Neuronal stem cell (in vitro differentiated cells): ENCODE measurements at regions not wholly inside any gene's neighbourhood (a gene's known extent, or its start where the extent isn't known, plus 50 kb on each side); places are given as distances from the start of the nearest gene placed in this dataset.

ENCODE experiments used
- DNase-seq: peaks from one replicate; pipeline ENCODE4 v3.0.0-alpha.2; 2013; ENCODE audit warnings: low spot score
- H2AFZ ChIP-seq: one replicate; pipeline ENCODE4 v1.6.1; 2013; ENCODE audit warnings: mild to moderate bottlenecking, low read length, inconsistent platforms
- H2AK5ac ChIP-seq: 2 replicates; pipeline ENCODE4 v1.6.1; 2013; ENCODE audit warnings: low read depth, mild to moderate bottlenecking, inconsistent platforms, low read length, moderate library complexity, mixed read lengths
- H2BK120ac ChIP-seq: 2 replicates; pipeline ENCODE4 v1.6.1; 2013; ENCODE audit warnings: low read depth, mild to moderate bottlenecking, inconsistent platforms, low read length, moderate library complexity, mixed read lengths
- H2BK12ac ChIP-seq: one replicate; pipeline ENCODE4 v1.6.1; 2013; ENCODE audit warnings: low read length, inconsistent platforms
- H2BK15ac ChIP-seq: 2 replicates; pipeline ENCODE4 v1.6.1; 2013; ENCODE audit warnings: mild to moderate bottlenecking, low read length, inconsistent platforms, mixed read lengths
- H2BK5ac ChIP-seq: one replicate; pipeline ENCODE4 v1.6.1; 2013; ENCODE audit warnings: inconsistent platforms, mild to moderate bottlenecking, low read length, moderate library complexity
- H3K14ac ChIP-seq: one replicate; pipeline ENCODE4 v1.6.1; 2013; ENCODE audit warnings: low read length, inconsistent platforms
- H3K18ac ChIP-seq: 2 replicates; pipeline ENCODE4 v1.6.1; 2013; ENCODE audit warnings: low read length, inconsistent platforms
- H3K23ac ChIP-seq: 2 replicates; pipeline ENCODE4 v1.6.1; 2013; ENCODE audit warnings: low read depth, mild to moderate bottlenecking, mixed read lengths, low read length, inconsistent platforms; ENCODE audit not compliant: poor library complexity
- H3K27ac ChIP-seq: replicated peaks from 3 replicates; pipeline ENCODE4 v1.5.1; 2013; ENCODE audit warnings: low read length, inconsistent platforms
- H3K27me3 ChIP-seq, 3 experiments: 2 replicates each; pipeline ENCODE4 v1.6.1; 2013; ENCODE audit warnings: low read length in 3 of 3, mild to moderate bottlenecking in 2 of 3, inconsistent platforms in 1 of 3, low read depth in 1 of 3, mixed read lengths in 1 of 3, moderate library complexity in 1 of 3; ENCODE audit not compliant: control insufficient read depth in 3 of 3, insufficient read depth in 3 of 3
- H3K36me3 ChIP-seq, 2 donors: replicated peaks in 1 of 2; 2 replicates each; pipeline ENCODE4 v1.6.1; 2013; ENCODE audit warnings: low read length in 2 of 2; ENCODE audit not compliant: control insufficient read depth in 2 of 2, insufficient read depth in 2 of 2
- H3K4ac ChIP-seq: 2 replicates; pipeline ENCODE4 v1.6.1; 2013; ENCODE audit warnings: inconsistent platforms, mild to moderate bottlenecking, low read length, moderate library complexity
- H3K4me1 ChIP-seq, 2 donors: 1 replicate in 1 of 2; 2 replicates in 1 of 2; pipeline ENCODE4 v1.6.1; 2013; ENCODE audit warnings: low read length in 2 of 2, low read depth in 1 of 2; ENCODE audit not compliant: control insufficient read depth in 2 of 2, insufficient read depth in 1 of 2
- H3K4me2 ChIP-seq: one replicate; pipeline ENCODE4 v1.6.1; 2013; ENCODE audit warnings: mild to moderate bottlenecking, low read length, inconsistent platforms; ENCODE audit not compliant: insufficient read depth, poor library complexity, severe bottlenecking
- H3K4me3 ChIP-seq, 2 donors: 2 replicates each; pipeline ENCODE4 v1.5.1; 2013; ENCODE audit warnings: low read length in 2 of 2, mild to moderate bottlenecking in 2 of 2, inconsistent platforms in 1 of 2, moderate library complexity in 1 of 2
- H3K79me1 ChIP-seq: one replicate; pipeline ENCODE4 v1.6.1; 2013; ENCODE audit warnings: low read depth, mild to moderate bottlenecking, inconsistent platforms, low read length, moderate library complexity
- H3K9ac ChIP-seq: one replicate; pipeline ENCODE4 v1.6.1; 2013; ENCODE audit warnings: mild to moderate bottlenecking, low read depth, low read length, inconsistent platforms; ENCODE audit not compliant: poor library complexity
- H3K9me3 ChIP-seq, 2 donors: replicated peaks in 1 of 2; 2 replicates each; pipeline versions ENCODE3 to v1.6.1; 2013; ENCODE audit warnings: low read length in 2 of 2, mild to moderate bottlenecking in 2 of 2, inconsistent platforms in 1 of 2, low read depth in 1 of 2, mixed read lengths in 1 of 2, moderate library complexity in 1 of 2; ENCODE audit not compliant: control insufficient read depth in 2 of 2, insufficient read depth in 1 of 2
- H4K8ac ChIP-seq: one replicate; pipeline ENCODE4 v1.6.1; 2013; ENCODE audit warnings: low read depth, mild to moderate bottlenecking, inconsistent platforms, low read length, moderate library complexity
- H4K91ac ChIP-seq: one replicate; pipeline ENCODE4 v1.6.1; 2013; ENCODE audit warnings: low read length, low read depth, mild to moderate bottlenecking, inconsistent platforms; ENCODE audit not compliant: poor library complexity
- WGBS, 2 donors: extraction: QIAGEN DNeasy Blood & Tissue Kit; methylation state at CpG; one replicate each; pipeline ENCODE4 v1.1.7; 2013; ENCODE audit warnings: missing lambda C conversion rate in 2 of 2, mixed read lengths in 1 of 2; ENCODE audit not compliant: insufficient read length in 2 of 2, insufficient replicate concordance in 1 of 2; ENCODE audit errors: extremely low coverage in 2 of 2; 5-methylcytosine and 5-hydroxymethylcytosine counted together

DNA sequence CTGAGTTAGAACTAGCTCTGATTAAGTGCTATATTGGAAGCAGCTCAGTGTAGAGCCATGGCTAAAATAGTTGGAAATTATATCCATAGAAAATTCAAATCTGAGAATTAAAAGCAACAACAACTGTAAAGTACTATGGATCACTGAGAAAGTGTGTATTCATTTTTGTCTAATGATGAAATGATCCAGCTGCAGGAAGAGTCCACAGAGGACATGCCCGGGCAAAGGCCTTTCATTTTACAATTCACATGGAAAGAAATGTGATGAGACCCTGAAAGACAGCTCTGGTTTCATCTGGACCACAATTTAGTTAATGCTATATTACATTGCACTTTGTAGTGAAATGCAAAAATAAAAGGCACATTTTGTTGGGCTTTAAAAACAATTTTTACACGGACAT, 196.8 kb upstream of the FAT1 start:
- H2AFZ ChIP-seq, result peak overlapping the region; percentile 53
- no peak overlapping the region for H4K8ac ChIP-seq
- H3K27me3 ChIP-seq, result no peaks in the 10 kb centered on the region
- H3K4me3 ChIP-seq, result no peak overlapping the region
- no peak for DNase-seq
- no peak overlapping the region for H2BK120ac ChIP-seq
- no peak overlapping the region for H3K23ac ChIP-seq
- H4K91ac ChIP-seq, result no peak overlapping the region
- no CpG with 5 or more reads among the region's 2 CpGs for WGBS, 2 donors
- peaks cover 3% of the 10 kb centered on the region for H3K79me1 ChIP-seq
- H2BK15ac ChIP-seq, result no peak overlapping the region
- no peak overlapping the region for H2AK5ac ChIP-seq
- no peak overlapping the region for H3K18ac ChIP-seq
- H3K4me2 ChIP-seq, result no peak overlapping the region
- no peak overlapping the region for H2BK12ac ChIP-seq
- no peak overlapping the region for H3K9ac ChIP-seq
- no peak overlapping the region for H3K4ac ChIP-seq
- no peak overlapping the region for H3K27ac ChIP-seq
- H3K14ac ChIP-seq, result no peak overlapping the region
- H3K9me3 ChIP-seq, result peaks cover 0 to 2% of the 10 kb centered on the region in 2 donors
- H3K4me1 ChIP-seq, result peaks cover 4 to 5% of the 10 kb centered on the region in 2 donors
- H2BK5ac ChIP-seq, result no peak overlapping the region
- peaks cover 0 to 2% of the 10 kb centered on the region in 2 donors for H3K36me3 ChIP-seq

DNA sequence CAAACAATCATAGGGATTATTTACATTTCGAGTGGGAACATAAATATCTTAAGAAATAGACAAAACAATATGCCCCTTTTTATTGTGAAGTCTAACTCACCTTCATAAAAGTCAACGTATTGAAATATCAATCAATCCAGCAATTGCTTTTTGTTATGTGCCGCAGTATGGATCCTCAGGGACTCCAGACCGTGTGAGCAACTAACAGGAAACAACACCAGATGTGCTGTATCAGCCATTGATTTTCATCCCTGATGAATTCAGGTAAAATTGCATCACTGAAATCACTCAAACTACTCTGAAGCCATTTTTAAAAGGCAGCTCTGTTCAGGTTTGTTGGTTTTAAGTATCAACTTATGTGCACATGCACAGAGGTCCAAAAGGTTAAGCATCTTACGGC, 197.3 kb upstream of the FAT1 start:
- no peak for DNase-seq
- no peak overlapping the region for H4K8ac ChIP-seq
- no peak overlapping the region for H2BK12ac ChIP-seq
- H2BK120ac ChIP-seq, result no peak overlapping the region
- H3K18ac ChIP-seq, result no peak overlapping the region
- no peak overlapping the region for H3K27ac ChIP-seq
- H3K4me3 ChIP-seq, result no peak overlapping the region
- no peak overlapping the region for H3K9ac ChIP-seq
- peaks cover 3% of the 10 kb centered on the region for H3K79me1 ChIP-seq
- peaks cover 0 to 2% of the 10 kb centered on the region in 2 donors for H3K36me3 ChIP-seq
- H3K27me3 ChIP-seq, result no peaks in the 10 kb centered on the region
- no peak overlapping the region for H3K4me2 ChIP-seq
- no peak overlapping the region for H2BK5ac ChIP-seq
- H3K23ac ChIP-seq, result no peak overlapping the region
- H2AFZ ChIP-seq, result peak overlapping the region; percentile 53
- no peak overlapping the region for H3K14ac ChIP-seq
- H2AK5ac ChIP-seq, result no peak overlapping the region
- no peak overlapping the region for H2BK15ac ChIP-seq
- WGBS, 2 donors, result no CpG with 5 or more reads among the region's 5 CpGs
- peaks cover 2 to 5% of the 10 kb centered on the region in 2 donors for H3K4me1 ChIP-seq
- no peak overlapping the region for H4K91ac ChIP-seq
- peaks cover 0 to 2% of the 10 kb centered on the region in 2 donors for H3K9me3 ChIP-seq
- H3K4ac ChIP-seq, result no peak overlapping the region

DNA sequence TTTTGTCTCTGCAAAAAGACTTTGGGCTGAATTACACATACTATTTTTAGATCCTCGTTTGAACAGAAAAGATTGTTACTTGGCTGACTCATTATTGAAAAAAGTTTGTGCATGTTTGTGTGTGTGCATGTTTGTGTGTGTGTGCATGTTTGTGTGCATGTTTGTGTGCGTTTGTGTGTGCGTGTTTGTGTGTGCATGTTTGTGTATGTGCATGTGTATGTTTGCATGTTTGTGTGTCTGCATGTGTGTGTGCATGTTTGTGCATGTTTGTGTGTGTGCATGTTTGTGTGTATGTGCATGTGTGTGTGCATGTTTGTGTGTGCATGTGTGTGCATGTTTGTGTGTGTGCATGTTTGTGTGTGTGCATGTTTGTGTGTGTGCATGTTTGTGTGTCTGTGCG, 201.1 kb upstream of the FAT1 start:
- H4K8ac ChIP-seq, result no peak overlapping the region
- no peak overlapping the region for H3K4ac ChIP-seq
- peak overlapping the region in 1 of 2 donors; percentile 5 for H3K4me3 ChIP-seq
- no peak overlapping the region for H2AFZ ChIP-seq
- no peak overlapping the region for H3K27ac ChIP-seq
- H3K27me3 ChIP-seq, result no peaks in the 10 kb centered on the region
- H2AK5ac ChIP-seq, result no peak overlapping the region
- no peak overlapping the region for H2BK15ac ChIP-seq
- no peak overlapping the region for H2BK5ac ChIP-seq
- no peak overlapping the region for H3K18ac ChIP-seq
- peak overlapping the region; percentile 67 for H3K14ac ChIP-seq
- H3K4me2 ChIP-seq, result no peak overlapping the region
- peaks cover 3% of the 10 kb centered on the region for H3K79me1 ChIP-seq
- peak overlapping the region; percentile 76 for H3K23ac ChIP-seq
- H4K91ac ChIP-seq, result no peak overlapping the region
- peaks cover 2 to 5% of the 10 kb centered on the region in 2 donors for H3K4me1 ChIP-seq
- H3K9ac ChIP-seq, result peak overlapping the region; percentile 70
- WGBS, 2 donors, result no CpG with 5 or more reads among the region's 4 CpGs
- no peak for DNase-seq
- peak overlapping the region; percentile 50 for H2BK12ac ChIP-seq
- no peak overlapping the region for H2BK120ac ChIP-seq
- H3K36me3 ChIP-seq, result peaks cover 0 to 2% of the 10 kb centered on the region in 2 donors
- H3K9me3 ChIP-seq, result peaks cover 0 to 2% of the 10 kb centered on the region in 2 donors

DNA sequence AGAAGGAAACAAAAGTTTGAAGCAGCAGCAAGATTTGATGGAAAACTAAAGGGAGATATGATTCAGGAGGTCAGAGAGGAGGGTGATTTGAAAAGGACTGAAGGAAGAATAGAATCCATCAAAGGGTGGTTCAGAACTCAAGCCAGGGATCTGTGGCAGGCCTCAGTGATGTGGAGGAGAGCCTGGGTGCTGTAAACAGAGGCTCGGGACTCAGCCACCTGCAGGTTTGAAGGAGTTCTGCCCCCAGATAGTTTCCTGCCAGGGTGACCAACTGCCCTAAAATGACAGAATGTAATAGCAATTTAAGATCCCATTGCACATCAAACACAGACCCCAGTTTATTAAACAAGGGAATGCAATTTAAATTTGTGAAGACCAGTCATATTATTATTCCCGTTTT, 204.0 kb upstream of the FAT1 start:
- no peak overlapping the region for H3K14ac ChIP-seq
- H3K27ac ChIP-seq, result no peak overlapping the region
- no peak overlapping the region for H2BK5ac ChIP-seq
- no peak overlapping the region for H2BK12ac ChIP-seq
- WGBS, 2 donors, result no CpG with 5 or more reads among the region's 2 CpGs
- H2BK15ac ChIP-seq, result no peak overlapping the region
- H3K4ac ChIP-seq, result no peak overlapping the region
- no peak overlapping the region for H2AK5ac ChIP-seq
- no peak overlapping the region for H3K9ac ChIP-seq
- no peak overlapping the region for H4K8ac ChIP-seq
- peak overlapping the region; percentile 51 for H2AFZ ChIP-seq
- no peak overlapping the region for H4K91ac ChIP-seq
- no peaks in the 10 kb centered on the region for H3K27me3 ChIP-seq
- peaks cover 6 to 10% of the 10 kb centered on the region in 2 donors for H3K4me1 ChIP-seq
- peaks cover 2 to 7% of the 10 kb centered on the region in 2 donors for H3K9me3 ChIP-seq
- no peak overlapping the region for H3K4me2 ChIP-seq
- DNase-seq, result no peak
- peaks cover 3% of the 10 kb centered on the region for H3K79me1 ChIP-seq
- no peak overlapping the region for H3K23ac ChIP-seq
- no peak overlapping the region for H3K4me3 ChIP-seq
- no peak overlapping the region for H2BK120ac ChIP-seq
- H3K36me3 ChIP-seq, result peaks cover 0 to 2% of the 10 kb centered on the region in 2 donors
- H3K18ac ChIP-seq, result no peak overlapping the region
